Progenitor cell of endocrine pancreas (in vitro differentiated cells): ENCODE measurements at regions not wholly inside any gene's neighbourhood (a gene's known extent, or its start where the extent isn't known, plus 50 kb on each side); places are given as distances from the start of the nearest gene placed in this dataset.

ENCODE experiments used
- DNase-seq: peaks from one replicate; pipeline ENCODE4 v3.0.0; 2021; ENCODE audit warnings: low spot score; ENCODE audit not compliant: unreplicated experiment
- H3K27ac Mint-ChIP-seq: 2 replicates; pipeline ENCODE4 v1.8.0; 2021; ENCODE audit warnings: mild to moderate bottlenecking, moderate library complexity, mixed read lengths
- H3K27me3 Mint-ChIP-seq: 2 replicates; pipeline ENCODE4 v1.8.0; 2021; ENCODE audit warnings: mixed read lengths
- H3K36me3 Mint-ChIP-seq: 2 replicates; pipeline ENCODE4 v1.8.0; 2022; ENCODE audit warnings: mixed read lengths; ENCODE audit not compliant: insufficient read depth
- H3K4me1 Mint-ChIP-seq: 2 replicates; pipeline ENCODE4 v1.8.0; 2021; ENCODE audit warnings: low read depth, mixed read lengths
- H3K4me3 Mint-ChIP-seq: 2 replicates; pipeline ENCODE4 v1.8.0; 2021; ENCODE audit warnings: low read depth, mild to moderate bottlenecking, moderate library complexity, mixed read lengths
- H3K9me3 Mint-ChIP-seq: 2 replicates; pipeline ENCODE4 v1.8.0; 2021; ENCODE audit warnings: low read depth, mixed read lengths
- TF ChIP-seq, protein P1 (sequence below): fragments of 200-600 bp; sonication (generic); IDR thresholded peaks from one replicate; pipeline ENCODE4 v1.5.0; 2021; ENCODE audit warnings: antibody characterized with exemption, mild to moderate bottlenecking; ENCODE audit not compliant: unreplicated experiment

GRCh38 chr3:110267304-110267845 lies 804.2 kb upstream of the NECTIN3 start:
- Mint-ChIP-seq H3K4me3 (no peak overlapping the region), H3K27ac (no peak overlapping the region), H3K36me3 (no peaks in the 10 kb centered on the region), H3K4me1 (peaks cover 8% of the 10 kb centered on the region), H3K27me3 (no peaks in the 10 kb centered on the region), H3K9me3 (no peaks in the 10 kb centered on the region)
- TF ChIP-seq, protein P1, sequence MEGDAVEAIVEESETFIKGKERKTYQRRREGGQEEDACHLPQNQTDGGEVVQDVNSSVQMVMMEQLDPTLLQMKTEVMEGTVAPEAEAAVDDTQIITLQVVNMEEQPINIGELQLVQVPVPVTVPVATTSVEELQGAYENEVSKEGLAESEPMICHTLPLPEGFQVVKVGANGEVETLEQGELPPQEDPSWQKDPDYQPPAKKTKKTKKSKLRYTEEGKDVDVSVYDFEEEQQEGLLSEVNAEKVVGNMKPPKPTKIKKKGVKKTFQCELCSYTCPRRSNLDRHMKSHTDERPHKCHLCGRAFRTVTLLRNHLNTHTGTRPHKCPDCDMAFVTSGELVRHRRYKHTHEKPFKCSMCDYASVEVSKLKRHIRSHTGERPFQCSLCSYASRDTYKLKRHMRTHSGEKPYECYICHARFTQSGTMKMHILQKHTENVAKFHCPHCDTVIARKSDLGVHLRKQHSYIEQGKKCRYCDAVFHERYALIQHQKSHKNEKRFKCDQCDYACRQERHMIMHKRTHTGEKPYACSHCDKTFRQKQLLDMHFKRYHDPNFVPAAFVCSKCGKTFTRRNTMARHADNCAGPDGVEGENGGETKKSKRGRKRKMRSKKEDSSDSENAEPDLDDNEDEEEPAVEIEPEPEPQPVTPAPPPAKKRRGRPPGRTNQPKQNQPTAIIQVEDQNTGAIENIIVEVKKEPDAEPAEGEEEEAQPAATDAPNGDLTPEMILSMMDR, result no peak
- DNase-seq, result no peak

GRCh38 chr3:110272525-110272924 lies 799.1 kb upstream of the NECTIN3 start:
- Mint-ChIP-seq H3K9me3 (no peaks in the 10 kb centered on the region), H3K36me3 (no peaks in the 10 kb centered on the region), H3K4me1 (no peaks in the 10 kb centered on the region), H3K4me3 (no peak overlapping the region), H3K27ac (no peak overlapping the region), H3K27me3 (no peaks in the 10 kb centered on the region)
- DNase-seq, result no peak
- TF ChIP-seq, protein P1, result no peak

DNA sequence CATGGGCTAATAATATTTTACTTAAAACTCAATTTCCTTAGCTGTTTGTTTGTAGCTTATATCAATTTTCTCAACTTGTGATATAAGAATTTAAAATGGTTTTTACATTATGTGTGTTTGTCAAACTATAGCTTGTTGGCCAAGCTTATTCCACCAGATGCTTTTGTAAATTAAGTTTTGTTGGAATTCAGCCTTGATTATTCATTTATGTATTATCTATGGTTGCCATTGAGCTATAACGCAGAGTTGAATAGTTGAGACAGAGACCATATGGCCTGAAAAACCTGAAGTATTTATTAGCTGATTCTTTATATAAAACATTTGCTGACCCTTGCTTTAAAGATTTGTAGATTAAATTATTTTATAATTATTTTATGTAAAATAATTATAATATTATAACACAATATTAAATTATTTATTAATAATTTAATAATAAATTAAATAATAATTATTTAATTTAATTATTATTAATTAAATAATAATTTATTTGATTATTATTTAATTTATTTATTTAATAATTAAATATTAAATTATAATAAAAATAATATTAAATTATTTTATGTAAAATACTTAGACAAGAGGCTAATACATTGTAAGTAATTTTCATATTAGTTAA lies 779.6 kb upstream of the NECTIN3 start:
- peaks cover 3% of the 10 kb centered on the region for H3K36me3 Mint-ChIP-seq
- H3K27ac Mint-ChIP-seq, result no peak overlapping the region
- no peaks in the 10 kb centered on the region for H3K27me3 Mint-ChIP-seq
- TF ChIP-seq, protein P1, result no peak
- no peaks in the 10 kb centered on the region for H3K4me1 Mint-ChIP-seq
- H3K4me3 Mint-ChIP-seq, result no peak overlapping the region
- DNase-seq, result no peak
- peaks cover 22% of the 10 kb centered on the region for H3K9me3 Mint-ChIP-seq

DNA sequence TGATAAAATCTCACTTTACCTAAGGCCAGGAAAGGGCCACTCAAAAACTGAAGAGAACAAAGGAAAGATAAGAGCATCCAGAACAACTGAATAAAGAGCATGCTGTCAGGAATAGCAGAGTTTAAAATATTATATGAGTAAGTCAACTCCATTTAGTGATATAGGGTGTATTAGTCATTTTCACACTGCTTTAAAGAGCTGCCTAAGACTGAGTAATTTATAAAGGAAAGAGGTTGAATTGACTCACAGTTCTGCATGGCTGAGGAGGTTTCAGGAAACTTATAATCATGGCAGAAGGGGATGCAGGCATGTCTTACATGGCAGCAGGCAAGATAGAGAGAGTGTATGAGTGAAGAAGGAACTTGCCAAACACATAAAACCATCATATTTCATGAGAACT lies 778.0 kb upstream of the NECTIN3 start:
- no peak for DNase-seq
- peaks cover 22% of the 10 kb centered on the region for H3K9me3 Mint-ChIP-seq
- no peak overlapping the region for H3K4me3 Mint-ChIP-seq

GRCh38 chr3:110296885-110297284 lies 774.7 kb upstream of the NECTIN3 start:
- H3K4me1 Mint-ChIP-seq, result no peaks in the 10 kb centered on the region
- H3K27me3 Mint-ChIP-seq, result no peaks in the 10 kb centered on the region
- H3K9me3 Mint-ChIP-seq, result peaks cover 22% of the 10 kb centered on the region
- TF ChIP-seq, protein P1, result no peak
- H3K27ac Mint-ChIP-seq, result no peak overlapping the region
- H3K4me3 Mint-ChIP-seq, result no peak overlapping the region
- peaks cover 3% of the 10 kb centered on the region for H3K36me3 Mint-ChIP-seq
- DNase-seq, result no peak

More for the DNA sequence above, 778.0 kb upstream of the NECTIN3 start:
- TF ChIP-seq, protein P1, result no peak
- H3K27ac Mint-ChIP-seq, result no peak overlapping the region
- peaks cover 3% of the 10 kb centered on the region for H3K36me3 Mint-ChIP-seq
- no peaks in the 10 kb centered on the region for H3K27me3 Mint-ChIP-seq
- H3K4me1 Mint-ChIP-seq, result no peaks in the 10 kb centered on the region
